Adrenal gland (tissue), 5 donors: ENCODE measurements at regions not wholly inside any gene's neighbourhood (a gene's known extent, or its start where the extent isn't known, plus 50 kb on each side); places are given as distances from the start of the nearest gene placed in this dataset.

Experiments used
- POLR2A ChIP-seq, 2 donors: fragments of 450-650 bp; IDR thresholded peaks; one replicate each; pipeline ENCODE4 v1.6.1; 2017; ENCODE audit warnings: antibody characterized with exemption in 2 of 2, mild to moderate bottlenecking in 2 of 2, moderate library complexity in 1 of 2
- TF ChIP-seq, protein P1 (sequence below), 6 experiments: fragments of 450-650 bp in 4 of 6; fragments of 200-600 bp in 2 of 6; sonication (generic) in 1 of 6; IDR thresholded peaks; 1 replicate in 5 of 6; 2 replicates in 1 of 6; pipeline versions ENCODE4 v1.5.1 to v1.8.0; 2016 to 2021; ENCODE audit warnings: antibody characterized with exemption in 6 of 6, mild to moderate bottlenecking in 2 of 6, moderate library complexity in 1 of 6
- donor health status: DM: no; HTN: no; CAD: no.

DNA sequence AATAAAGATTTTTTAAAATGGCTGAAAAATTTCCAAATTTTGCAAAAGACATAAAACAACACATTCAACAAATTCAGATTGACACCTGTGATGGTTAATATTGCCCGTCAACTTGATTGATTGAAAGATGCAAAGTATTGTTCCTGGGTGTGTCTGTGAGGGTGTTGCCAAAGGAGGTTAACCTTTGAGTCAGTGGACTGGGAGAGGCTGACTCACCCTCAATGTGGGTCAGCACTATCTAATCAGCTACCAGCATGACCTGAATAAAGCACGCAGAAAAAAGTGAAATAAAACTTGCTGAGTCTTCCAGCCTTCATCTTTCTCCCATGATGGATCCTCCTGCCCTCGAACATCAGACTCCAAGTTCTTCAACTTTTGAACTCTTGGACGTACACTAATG lies 868.0 kb upstream of the CTNND2 start:
- TF ChIP-seq, protein P1, sequence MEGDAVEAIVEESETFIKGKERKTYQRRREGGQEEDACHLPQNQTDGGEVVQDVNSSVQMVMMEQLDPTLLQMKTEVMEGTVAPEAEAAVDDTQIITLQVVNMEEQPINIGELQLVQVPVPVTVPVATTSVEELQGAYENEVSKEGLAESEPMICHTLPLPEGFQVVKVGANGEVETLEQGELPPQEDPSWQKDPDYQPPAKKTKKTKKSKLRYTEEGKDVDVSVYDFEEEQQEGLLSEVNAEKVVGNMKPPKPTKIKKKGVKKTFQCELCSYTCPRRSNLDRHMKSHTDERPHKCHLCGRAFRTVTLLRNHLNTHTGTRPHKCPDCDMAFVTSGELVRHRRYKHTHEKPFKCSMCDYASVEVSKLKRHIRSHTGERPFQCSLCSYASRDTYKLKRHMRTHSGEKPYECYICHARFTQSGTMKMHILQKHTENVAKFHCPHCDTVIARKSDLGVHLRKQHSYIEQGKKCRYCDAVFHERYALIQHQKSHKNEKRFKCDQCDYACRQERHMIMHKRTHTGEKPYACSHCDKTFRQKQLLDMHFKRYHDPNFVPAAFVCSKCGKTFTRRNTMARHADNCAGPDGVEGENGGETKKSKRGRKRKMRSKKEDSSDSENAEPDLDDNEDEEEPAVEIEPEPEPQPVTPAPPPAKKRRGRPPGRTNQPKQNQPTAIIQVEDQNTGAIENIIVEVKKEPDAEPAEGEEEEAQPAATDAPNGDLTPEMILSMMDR (IDR thresholded peaks at IDR 0.05) = no peak
- no peak for TF ChIP-seq POLR2A (IDR thresholded peaks at IDR 0.05)
